Fibroblast of lung (primary cell): ENCODE measurements at regions not wholly inside any gene's neighbourhood (a gene's known extent, or its start where the extent isn't known, plus 50 kb on each side); places are given as distances from the start of the nearest gene placed in this dataset.

Source experiments
- EZH2 ChIP-seq: IDR thresholded peaks from 2 replicates; pipeline ENCODE4 v1.5.1; 2012; ENCODE audit warnings: low read length, control low read depth, mild to moderate bottlenecking; ENCODE audit errors: missing control alignments
- TF ChIP-seq, protein P1 (sequence below), 2 donors: IDR thresholded peaks in 1 of 2; conservative IDR thresholded peaks in 1 of 2; 1 replicate in 1 of 2; 2 replicates in 1 of 2; pipeline ENCODE4 v1.5.1; 2011 to 2012; ENCODE audit warnings: low read length in 2 of 2, control low read depth in 1 of 2, inconsistent platforms in 1 of 2, low read depth in 1 of 2, mild to moderate bottlenecking in 1 of 2

DNA sequence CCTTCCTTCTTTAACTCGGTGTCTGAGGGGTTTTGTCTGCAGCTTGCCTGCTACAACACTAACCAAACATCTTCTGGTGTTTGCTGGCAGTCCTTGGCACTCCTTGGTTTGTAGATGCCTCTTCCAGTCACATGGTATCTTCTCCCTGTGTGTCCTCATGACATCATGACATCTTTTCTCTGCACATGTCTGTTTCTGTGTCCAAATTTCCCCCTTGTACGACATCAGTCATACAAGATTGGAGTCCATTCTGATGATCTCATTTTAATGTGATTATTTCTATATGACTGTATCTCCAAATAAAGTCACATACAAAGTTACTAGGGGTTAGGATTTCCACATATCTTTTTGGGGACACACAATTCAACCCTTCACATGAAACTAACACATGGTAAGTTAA, 152.3 kb upstream of the LRRN1 start:
- TF ChIP-seq, protein P1, sequence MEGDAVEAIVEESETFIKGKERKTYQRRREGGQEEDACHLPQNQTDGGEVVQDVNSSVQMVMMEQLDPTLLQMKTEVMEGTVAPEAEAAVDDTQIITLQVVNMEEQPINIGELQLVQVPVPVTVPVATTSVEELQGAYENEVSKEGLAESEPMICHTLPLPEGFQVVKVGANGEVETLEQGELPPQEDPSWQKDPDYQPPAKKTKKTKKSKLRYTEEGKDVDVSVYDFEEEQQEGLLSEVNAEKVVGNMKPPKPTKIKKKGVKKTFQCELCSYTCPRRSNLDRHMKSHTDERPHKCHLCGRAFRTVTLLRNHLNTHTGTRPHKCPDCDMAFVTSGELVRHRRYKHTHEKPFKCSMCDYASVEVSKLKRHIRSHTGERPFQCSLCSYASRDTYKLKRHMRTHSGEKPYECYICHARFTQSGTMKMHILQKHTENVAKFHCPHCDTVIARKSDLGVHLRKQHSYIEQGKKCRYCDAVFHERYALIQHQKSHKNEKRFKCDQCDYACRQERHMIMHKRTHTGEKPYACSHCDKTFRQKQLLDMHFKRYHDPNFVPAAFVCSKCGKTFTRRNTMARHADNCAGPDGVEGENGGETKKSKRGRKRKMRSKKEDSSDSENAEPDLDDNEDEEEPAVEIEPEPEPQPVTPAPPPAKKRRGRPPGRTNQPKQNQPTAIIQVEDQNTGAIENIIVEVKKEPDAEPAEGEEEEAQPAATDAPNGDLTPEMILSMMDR (conservative IDR thresholded peaks at IDR 0.05 in 1 of 2, IDR thresholded peaks at IDR 0.05 in 1 of 2; ENCODE audit: low read depth in 1 of 2, low read length in 2 of 2) = no peak
- no peak for TF ChIP-seq EZH2
